Stomach (tissue), 8 donors: ENCODE measurements at regions not wholly inside any gene's neighbourhood (a gene's known extent, or its start where the extent isn't known, plus 50 kb on each side); places are given as distances from the start of the nearest gene placed in this dataset.
A peak's percentile ranks its signal among the peaks of the same experiment; 100 is the strongest.
"Not testable (repeated sequence)": the region's sequence is repeated elsewhere in the genome, so short reads cannot be mapped to it uniquely, and the experiment has no call there.

Experiments
- DNase-seq, 2 donors: peaks; one replicate each; pipeline versions ENCODE4 v3.0.0 to v3.0.0-alpha.2; 2013 to 2019
- H3K27ac ChIP-seq, 5 donors: fragments of 200-600 bp in 4 of 5; sonication (generic) in 4 of 5; one replicate each; pipeline ENCODE4 v1.5.1; 2013 to 2019; ENCODE audit warnings: mild to moderate bottlenecking in 1 of 5, moderate library complexity in 1 of 5
- H3K27me3 ChIP-seq, 3 donors: fragments of 200-600 bp; sonication (generic); one replicate each; pipeline ENCODE4 v1.5.1; 2017 to 2019; ENCODE audit warnings: mixed run types in 1 of 3
- H3K36me3 ChIP-seq, 4 donors: fragments of 200-600 bp; sonication (generic); 1 replicate in 3 of 4; 2 replicates in 1 of 4; pipeline ENCODE4 v1.5.1; 2016 to 2019
- H3K4me1 ChIP-seq, 4 donors: fragments of 200-600 bp; sonication (generic); one replicate each; pipeline ENCODE4 v1.5.1; 2016 to 2019
- H3K4me3 ChIP-seq, 4 donors: fragments of 200-600 bp; sonication (generic) in 3 of 4; one replicate each; pipeline ENCODE4 v1.5.1; 2016 to 2019; ENCODE audit warnings: mild to moderate bottlenecking in 1 of 4
- H3K9me3 ChIP-seq, 4 donors: fragments of 200-600 bp; sonication (generic); one replicate each; pipeline ENCODE4 v1.5.1; 2016 to 2019
- EP300 ChIP-seq: sonication (generic); formaldehyde crosslinking; IDR thresholded peaks from one replicate; pipeline ENCODE4 v1.6.1; 2017; ENCODE audit warnings: antibody characterized with exemption
- POLR2A ChIP-seq, 4 donors: fragments of 450-650 bp; IDR thresholded peaks; one replicate each; pipeline ENCODE4 v1.6.1; 2016; ENCODE audit warnings: antibody characterized with exemption in 4 of 4, control low read depth in 2 of 4, mild to moderate bottlenecking in 1 of 4, moderate library complexity in 1 of 4
- POLR2AphosphoS5 ChIP-seq, 3 donors: sonication (generic); formaldehyde crosslinking; IDR thresholded peaks; one replicate each; pipeline ENCODE4 v1.6.1; 2016; ENCODE audit warnings: antibody characterized with exemption in 3 of 3
- WGBS, 5 donors: extraction: QIAGEN DNeasy Blood & Tissue Kit in 3 of 5; methylation state at CpG; one replicate each; pipeline versions ENCODE4 v1.1.5 to v1.1.7; 2013 to 2018; 5-methylcytosine and 5-hydroxymethylcytosine counted together
- intact Hi-C: fragments of 100-400 bp; cut with DNase I; formaldehyde crosslinking; loops from one replicate; pipeline ENCODE4 v1.15.1; 2023; ENCODE audit warnings: low total_unique reads
- small RNA-seq, 4 donors: library from RNA; depleted of rRNA; stranded (forward); fragments of <200 nt; gene quantifications; one replicate each; pipeline ENCODE3, GENCODE V24; 2016
- TF ChIP-seq, protein P1 (sequence below), 7 experiments: fragments of 450-650 bp in 4 of 7; fragments of 200-600 bp in 3 of 7; sonication (generic) in 3 of 7; IDR thresholded peaks; one replicate each; pipeline ENCODE4 v1.5.1; 2016 to 2019; ENCODE audit warnings: antibody characterized with exemption in 7 of 7, control low read depth in 2 of 7, mild to moderate bottlenecking in 1 of 7
- donor health status: healthy with polysubstance abuse.
- donor health status: Bipolar disorder and iron deficiency.
- donor health status: healthy.

GRCh38 chr3:66934725-66935124 lies 63.4 kb upstream of the KBTBD8 start:
- no peak for TF ChIP-seq POLR2A (IDR thresholded peaks at IDR 0.05)
- TF ChIP-seq, protein P1, sequence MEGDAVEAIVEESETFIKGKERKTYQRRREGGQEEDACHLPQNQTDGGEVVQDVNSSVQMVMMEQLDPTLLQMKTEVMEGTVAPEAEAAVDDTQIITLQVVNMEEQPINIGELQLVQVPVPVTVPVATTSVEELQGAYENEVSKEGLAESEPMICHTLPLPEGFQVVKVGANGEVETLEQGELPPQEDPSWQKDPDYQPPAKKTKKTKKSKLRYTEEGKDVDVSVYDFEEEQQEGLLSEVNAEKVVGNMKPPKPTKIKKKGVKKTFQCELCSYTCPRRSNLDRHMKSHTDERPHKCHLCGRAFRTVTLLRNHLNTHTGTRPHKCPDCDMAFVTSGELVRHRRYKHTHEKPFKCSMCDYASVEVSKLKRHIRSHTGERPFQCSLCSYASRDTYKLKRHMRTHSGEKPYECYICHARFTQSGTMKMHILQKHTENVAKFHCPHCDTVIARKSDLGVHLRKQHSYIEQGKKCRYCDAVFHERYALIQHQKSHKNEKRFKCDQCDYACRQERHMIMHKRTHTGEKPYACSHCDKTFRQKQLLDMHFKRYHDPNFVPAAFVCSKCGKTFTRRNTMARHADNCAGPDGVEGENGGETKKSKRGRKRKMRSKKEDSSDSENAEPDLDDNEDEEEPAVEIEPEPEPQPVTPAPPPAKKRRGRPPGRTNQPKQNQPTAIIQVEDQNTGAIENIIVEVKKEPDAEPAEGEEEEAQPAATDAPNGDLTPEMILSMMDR (IDR thresholded peaks at IDR 0.05) = no peak
- TF ChIP-seq POLR2AphosphoS5 (IDR thresholded peaks at IDR 0.05) = no peak
- no peak for TF ChIP-seq EP300
- intact Hi-C loops = no loop called here
- Histone ChIP-seq H3K4me3 (no peak overlapping the region), H3K27me3 (no peaks in the 10 kb centered on the region), H3K36me3 (no peaks in the 10 kb centered on the region), H3K27ac (no peak overlapping the region), H3K4me1 (peaks cover 0 to 5% (median 2%) of the 10 kb centered on the region in 4 donors), H3K9me3 (no peaks in the 10 kb centered on the region)
- no peak for DNase-seq
- 64 to 75% (median 68%) methylated on average over 3 of the region's 3 CpGs for WGBS, 5 donors

GRCh38 chr3:66937041-66937440 lies 61.1 kb upstream of the KBTBD8 start:
- DNase-seq, H3K4me1 ChIP-seq, H3K36me3 ChIP-seq, H3K4me3 ChIP-seq, intact Hi-C loops, H3K9me3 ChIP-seq, H3K27me3 ChIP-seq, H3K27ac ChIP-seq: not testable (repeated sequence)
- WGBS, 5 donors = 58 to 68% (median 65%) methylated on average over 6 of the region's 6 CpGs

DNA sequence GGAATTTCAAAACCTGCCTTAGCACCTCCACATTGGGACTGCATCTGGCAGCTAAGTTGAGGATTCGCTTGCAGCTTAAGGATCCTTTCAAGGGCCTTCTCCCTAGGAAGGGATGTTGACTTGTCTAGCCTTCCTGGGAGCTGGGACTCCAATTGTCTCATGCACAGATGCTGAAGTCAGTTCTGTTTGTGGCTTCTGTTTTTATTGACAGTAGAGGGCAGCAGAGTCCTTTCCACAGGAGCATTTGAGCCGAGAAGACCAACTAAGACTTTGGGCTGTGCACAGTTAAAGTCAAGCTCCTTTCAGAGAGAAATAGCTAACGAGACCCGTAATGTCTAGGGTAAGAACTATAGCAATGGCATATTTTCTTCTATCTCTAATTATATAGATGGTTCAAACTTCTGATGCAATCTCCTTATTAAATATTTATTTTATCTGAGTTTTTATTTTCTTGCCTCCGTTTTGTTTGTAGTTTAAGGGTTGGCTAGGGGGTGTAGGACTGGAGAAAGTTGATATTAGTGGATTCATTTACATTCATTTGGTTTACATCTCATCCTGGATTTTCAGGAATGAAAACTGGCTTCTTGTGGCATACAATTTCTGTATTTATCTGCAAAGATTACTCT lies 59.7 kb upstream of the KBTBD8 start:
- H3K4me1 ChIP-seq = peaks cover 0 to 5% (median 2%) of the 10 kb centered on the region in 4 donors
- DNase-seq = peak in 1 of 2 donors; percentile 87
- 9 to 16% (median 12%) methylated on average over 5 of the region's 5 CpGs for WGBS, 5 donors
- intact Hi-C loops = no loop called here
- H3K9me3 ChIP-seq = no peaks in the 10 kb centered on the region
- H3K36me3 ChIP-seq = no peaks in the 10 kb centered on the region
- H3K27me3 ChIP-seq = no peaks in the 10 kb centered on the region
- no peak overlapping the region for H3K4me3 ChIP-seq
- TF ChIP-seq, protein P1 (IDR thresholded peaks at IDR 0.05) = peak in 4 of 7 experiments; percentile 55 to 64 (median 60)
- no peak for TF ChIP-seq EP300
- no peak overlapping the region for H3K27ac ChIP-seq

- no peaks in the 10 kb centered on the region for H3K27me3 ChIP-seq
- TF ChIP-seq POLR2A (IDR thresholded peaks at IDR 0.05) (no peak), POLR2AphosphoS5 (IDR thresholded peaks at IDR 0.05) (no peak), EP300 (no peak)
- TF ChIP-seq, protein P1 (IDR thresholded peaks at IDR 0.05) = no peak
- no peak overlapping the region for H3K4me3 ChIP-seq
- H3K9me3 ChIP-seq = no peaks in the 10 kb centered on the region
- no peaks in the 10 kb centered on the region for H3K36me3 ChIP-seq
- DNase-seq = no peak
- intact Hi-C loops = no loop called here
- WGBS, 5 donors = 88 to 97% (median 95%) methylated on average over 2 of the region's 2 CpGs
- peaks cover 0 to 4% (median 0%) of the 10 kb centered on the region in 4 donors for H3K4me1 ChIP-seq
- H3K27ac ChIP-seq = no peak overlapping the region
Observed at GRCh38 chr3:66948041-66948440, 50.1 kb upstream of the KBTBD8 start.

Small RNA genes in the stretch of these regions (small RNA-seq; reads per million reads assigned to genes)
- gene RPL21P41 = 0 reads per million in 4 donors
